Neural cell (in vitro differentiated cells): ENCODE measurements at regions not wholly inside any gene's neighbourhood (a gene's known extent, or its start where the extent isn't known, plus 50 kb on each side); places are given as distances from the start of the nearest gene placed in this dataset.

Experiments
- H2AFZ ChIP-seq: fragments of 200-600, 300-800 bp; sonication (generic), shearing (Covaris generic); 2 replicates; pipeline ENCODE4 v1.6.0; 2014; ENCODE audit warnings: low read depth, mild to moderate bottlenecking, antibody characterized with exemption, low read length, moderate library complexity
- H3F3A ChIP-seq: fragments of 200-600 bp; shearing (Covaris generic); 2 replicates; pipeline ENCODE4 v1.6.1; 2016; ENCODE audit warnings: mild to moderate bottlenecking, moderate library complexity, mixed read lengths, antibody characterized with exemption, low read length; ENCODE audit not compliant: insufficient read depth, poor library complexity, severe bottlenecking
- H3K27ac ChIP-seq: fragments of 200-600, 300-800 bp; sonication (generic), shearing (Covaris generic); 2 replicates; pipeline ENCODE4 v1.5.1; 2014; ENCODE audit warnings: mild to moderate bottlenecking, low read length, moderate library complexity
- H3K27me3 ChIP-seq: fragments of 300-800, 200-600 bp; sonication (generic), shearing (Covaris generic); 2 replicates; pipeline ENCODE4 v1.6.0; 2014; ENCODE audit warnings: mild to moderate bottlenecking, low read depth, low read length, moderate library complexity; ENCODE audit not compliant: insufficient read depth
- H3K36me3 ChIP-seq: fragments of 300-800, 200-600 bp; sonication (generic), shearing (Covaris generic); 2 replicates; pipeline ENCODE4 v1.5.1; 2014; ENCODE audit warnings: mild to moderate bottlenecking, antibody characterized with exemption, low read length, moderate library complexity; ENCODE audit not compliant: insufficient read depth
- H3K4me2 ChIP-seq: fragments of 300-800, 200-600 bp; sonication (generic), shearing (Covaris generic); 2 replicates; pipeline ENCODE4 v1.6.0; 2014; ENCODE audit warnings: mild to moderate bottlenecking, low read length
- H3K4me3 ChIP-seq: fragments of 300-800, 200-600 bp; sonication (generic), shearing (Covaris generic); 2 replicates; pipeline ENCODE4 v1.5.1; 2014; ENCODE audit warnings: mild to moderate bottlenecking, low read length, moderate library complexity
- H3K79me2 ChIP-seq: fragments of 200-600 bp; shearing (Covaris generic); replicated peaks from 2 replicates; pipeline ENCODE4 v1.6.0; 2014; ENCODE audit warnings: mild to moderate bottlenecking, low read length, moderate library complexity; ENCODE audit not compliant: insufficient read depth
- H3K9ac ChIP-seq: fragments of 300-800, 200-600 bp; sonication (generic), shearing (Covaris generic); 2 replicates; pipeline ENCODE4 v1.6.1; 2016; ENCODE audit warnings: mild to moderate bottlenecking, low read length, mixed read lengths
- H3K9me2 ChIP-seq: fragments of 200-600 bp; shearing (Covaris generic); 2 replicates; pipeline ENCODE4 v1.6.1; 2016; ENCODE audit warnings: mild to moderate bottlenecking, low read length, mixed read lengths; ENCODE audit not compliant: insufficient read depth
- H3K9me3 ChIP-seq: fragments of 200-600, 300-800 bp; sonication (generic), shearing (Covaris generic); 2 replicates; pipeline ENCODE4 v1.6.1; 2016; ENCODE audit warnings: mild to moderate bottlenecking, mixed run types, low read length, moderate library complexity, mixed read lengths
- H4K20me1 ChIP-seq: fragments of 200-600 bp; shearing (Covaris generic); 2 replicates; pipeline ENCODE4 v1.6.1; 2016; ENCODE audit warnings: mild to moderate bottlenecking, mixed run types; ENCODE audit not compliant: insufficient read depth
- EP300 ChIP-seq: fragments of 450-650 bp; conservative IDR thresholded peaks from 2 replicates; pipeline ENCODE4 v1.6.1; 2014; ENCODE audit warnings: antibody characterized with exemption, mild to moderate bottlenecking, moderate library complexity; ENCODE audit not compliant: poor library complexity, severe bottlenecking
- EZH2 ChIP-seq: fragments of 200-600, 300-800 bp; shearing (Covaris generic), sonication (generic); IDR thresholded peaks from 2 replicates; pipeline ENCODE4 v1.6.1; 2014; ENCODE audit warnings: antibody characterized with exemption, low read length, borderline replicate concordance, mild to moderate bottlenecking; ENCODE audit not compliant: insufficient read depth, poor library complexity, severe bottlenecking
- MXI1 ChIP-seq: fragments of 450-650 bp; conservative IDR thresholded peaks from 2 replicates; pipeline ENCODE4 v1.6.1; 2014; ENCODE audit warnings: antibody characterized with exemption, mild to moderate bottlenecking; ENCODE audit not compliant: poor library complexity, severe bottlenecking
- POLR2AphosphoS5 ChIP-seq: IDR thresholded peaks from 2 replicates; pipeline ENCODE4 v1.6.1; 2012
- RAD21 ChIP-seq: fragments of 450-650 bp; conservative IDR thresholded peaks from 2 replicates; pipeline ENCODE4 v1.6.1; 2014; ENCODE audit warnings: antibody characterized with exemption, mild to moderate bottlenecking, moderate library complexity
- SMC3 ChIP-seq: fragments of 450-650 bp; conservative IDR thresholded peaks from 2 replicates; pipeline ENCODE4 v1.6.1; 2014; ENCODE audit warnings: antibody characterized with exemption, mild to moderate bottlenecking, moderate library complexity; ENCODE audit not compliant: poor library complexity
- TAF1 ChIP-seq: IDR thresholded peaks from 2 replicates; pipeline ENCODE4 v1.6.1; 2012; ENCODE audit warnings: low read depth
- TF ChIP-seq, protein P1 (sequence below): IDR thresholded peaks from 2 replicates; pipeline ENCODE4 v1.6.1; 2012; ENCODE audit warnings: borderline replicate concordance
- TF ChIP-seq, protein P2 (sequence below): fragments of 450-650 bp; IDR thresholded peaks from 2 replicates; pipeline ENCODE4 v1.5.1; 2014; ENCODE audit warnings: antibody characterized with exemption, mild to moderate bottlenecking, moderate library complexity; ENCODE audit not compliant: poor library complexity, severe bottlenecking

DNA sequence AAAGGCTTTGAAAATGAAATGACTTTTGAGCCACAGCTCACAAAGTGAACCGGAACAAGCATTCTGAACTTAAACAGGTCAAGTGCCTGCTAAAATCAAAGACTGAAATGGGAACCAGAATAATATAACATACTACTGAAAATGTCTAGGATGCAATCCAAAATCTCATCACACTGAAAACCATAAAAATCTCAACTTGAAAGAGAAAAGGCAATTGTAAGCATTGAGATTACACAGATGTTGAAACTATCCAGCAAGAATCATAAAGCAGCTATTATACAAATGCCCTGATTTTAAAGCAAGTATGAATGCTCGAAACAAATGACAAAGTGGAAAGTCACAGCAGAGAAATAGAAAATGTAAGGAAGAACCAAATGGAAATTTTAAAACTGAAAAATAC, 211.5 kb upstream of the GAS1 start:
- Histone ChIP-seq H3K79me2 (no peaks in the 10 kb centered on the region), H3K9me2 (no peaks in the 10 kb centered on the region), H3K9me3 (no peaks in the 10 kb centered on the region), H3K27me3 (no peaks in the 10 kb centered on the region), H4K20me1 (no peaks in the 10 kb centered on the region), H3K4me2 (no peak overlapping the region), H3K36me3 (no peaks in the 10 kb centered on the region), H3K9ac (no peak overlapping the region), H3K4me3 (no peak overlapping the region), H3F3A (no peaks in the 10 kb centered on the region), H2AFZ (no peak overlapping the region), H3K27ac (no peak overlapping the region)
- TF ChIP-seq, protein P1, sequence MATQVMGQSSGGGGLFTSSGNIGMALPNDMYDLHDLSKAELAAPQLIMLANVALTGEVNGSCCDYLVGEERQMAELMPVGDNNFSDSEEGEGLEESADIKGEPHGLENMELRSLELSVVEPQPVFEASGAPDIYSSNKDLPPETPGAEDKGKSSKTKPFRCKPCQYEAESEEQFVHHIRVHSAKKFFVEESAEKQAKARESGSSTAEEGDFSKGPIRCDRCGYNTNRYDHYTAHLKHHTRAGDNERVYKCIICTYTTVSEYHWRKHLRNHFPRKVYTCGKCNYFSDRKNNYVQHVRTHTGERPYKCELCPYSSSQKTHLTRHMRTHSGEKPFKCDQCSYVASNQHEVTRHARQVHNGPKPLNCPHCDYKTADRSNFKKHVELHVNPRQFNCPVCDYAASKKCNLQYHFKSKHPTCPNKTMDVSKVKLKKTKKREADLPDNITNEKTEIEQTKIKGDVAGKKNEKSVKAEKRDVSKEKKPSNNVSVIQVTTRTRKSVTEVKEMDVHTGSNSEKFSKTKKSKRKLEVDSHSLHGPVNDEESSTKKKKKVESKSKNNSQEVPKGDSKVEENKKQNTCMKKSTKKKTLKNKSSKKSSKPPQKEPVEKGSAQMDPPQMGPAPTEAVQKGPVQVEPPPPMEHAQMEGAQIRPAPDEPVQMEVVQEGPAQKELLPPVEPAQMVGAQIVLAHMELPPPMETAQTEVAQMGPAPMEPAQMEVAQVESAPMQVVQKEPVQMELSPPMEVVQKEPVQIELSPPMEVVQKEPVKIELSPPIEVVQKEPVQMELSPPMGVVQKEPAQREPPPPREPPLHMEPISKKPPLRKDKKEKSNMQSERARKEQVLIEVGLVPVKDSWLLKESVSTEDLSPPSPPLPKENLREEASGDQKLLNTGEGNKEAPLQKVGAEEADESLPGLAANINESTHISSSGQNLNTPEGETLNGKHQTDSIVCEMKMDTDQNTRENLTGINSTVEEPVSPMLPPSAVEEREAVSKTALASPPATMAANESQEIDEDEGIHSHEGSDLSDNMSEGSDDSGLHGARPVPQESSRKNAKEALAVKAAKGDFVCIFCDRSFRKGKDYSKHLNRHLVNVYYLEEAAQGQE: no peak
- TF ChIP-seq, protein P2, sequence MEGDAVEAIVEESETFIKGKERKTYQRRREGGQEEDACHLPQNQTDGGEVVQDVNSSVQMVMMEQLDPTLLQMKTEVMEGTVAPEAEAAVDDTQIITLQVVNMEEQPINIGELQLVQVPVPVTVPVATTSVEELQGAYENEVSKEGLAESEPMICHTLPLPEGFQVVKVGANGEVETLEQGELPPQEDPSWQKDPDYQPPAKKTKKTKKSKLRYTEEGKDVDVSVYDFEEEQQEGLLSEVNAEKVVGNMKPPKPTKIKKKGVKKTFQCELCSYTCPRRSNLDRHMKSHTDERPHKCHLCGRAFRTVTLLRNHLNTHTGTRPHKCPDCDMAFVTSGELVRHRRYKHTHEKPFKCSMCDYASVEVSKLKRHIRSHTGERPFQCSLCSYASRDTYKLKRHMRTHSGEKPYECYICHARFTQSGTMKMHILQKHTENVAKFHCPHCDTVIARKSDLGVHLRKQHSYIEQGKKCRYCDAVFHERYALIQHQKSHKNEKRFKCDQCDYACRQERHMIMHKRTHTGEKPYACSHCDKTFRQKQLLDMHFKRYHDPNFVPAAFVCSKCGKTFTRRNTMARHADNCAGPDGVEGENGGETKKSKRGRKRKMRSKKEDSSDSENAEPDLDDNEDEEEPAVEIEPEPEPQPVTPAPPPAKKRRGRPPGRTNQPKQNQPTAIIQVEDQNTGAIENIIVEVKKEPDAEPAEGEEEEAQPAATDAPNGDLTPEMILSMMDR: no peak
- TF ChIP-seq RAD21 (no peak), SMC3 (no peak), TAF1 (no peak), MXI1 (no peak), POLR2AphosphoS5 (no peak), EP300 (no peak), EZH2 (no peak)

DNA sequence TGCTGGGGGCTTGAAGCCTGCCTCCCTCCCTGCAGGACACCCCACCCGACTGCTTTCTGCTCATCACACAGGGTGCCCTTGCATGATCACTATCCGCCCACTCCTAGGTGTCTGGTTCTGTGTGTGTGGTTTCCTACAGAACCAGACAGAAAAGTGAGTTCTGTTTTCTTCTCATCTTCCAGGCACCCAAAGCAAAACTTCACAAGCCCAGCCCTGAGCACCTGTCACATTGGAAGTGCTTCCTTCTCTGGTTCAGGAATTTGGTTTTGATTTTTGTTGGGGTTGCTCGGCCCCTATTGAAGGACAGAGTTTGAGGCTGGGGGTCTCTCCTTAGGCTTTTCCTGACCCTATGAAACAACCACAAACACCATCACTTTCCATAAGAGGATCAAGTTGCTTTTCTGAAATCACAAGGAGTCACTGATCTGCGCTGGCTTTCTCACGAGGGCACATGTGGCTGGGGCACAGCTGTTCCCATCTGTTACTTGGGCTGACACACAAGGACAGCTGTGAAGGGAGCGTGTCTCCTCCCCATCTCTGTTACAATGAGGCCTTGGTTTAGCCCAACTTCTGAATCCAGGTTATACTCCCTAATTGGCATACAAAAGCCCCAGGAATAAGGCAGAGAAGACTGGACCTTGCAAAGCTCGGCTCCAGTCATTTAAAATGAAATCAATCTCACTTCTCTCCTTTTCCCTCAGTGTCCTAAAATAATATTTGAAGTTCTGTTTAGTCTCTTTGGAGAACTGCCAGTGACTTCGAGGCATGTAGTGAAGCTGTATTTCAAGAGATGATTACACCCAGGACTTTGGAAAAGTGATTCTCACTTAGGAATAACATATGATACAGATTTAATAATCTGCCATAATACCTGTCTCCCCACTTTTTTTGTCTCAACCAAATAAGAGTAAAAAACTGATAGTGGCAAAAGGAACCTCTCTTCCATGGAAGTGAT, 213.1 kb upstream of the GAS1 start:
- H2AFZ ChIP-seq: no peak overlapping the region
- no peaks in the 10 kb centered on the region for H3K36me3 ChIP-seq
- no peak overlapping the region for H3K9ac ChIP-seq
- H3K9me3 ChIP-seq: no peaks in the 10 kb centered on the region
- H3F3A ChIP-seq: no peaks in the 10 kb centered on the region
- H3K27ac ChIP-seq: no peak overlapping the region
- TF ChIP-seq EP300 (no peak), SMC3 (no peak), MXI1 (no peak), POLR2AphosphoS5 (no peak), RAD21 (no peak), TAF1 (no peak), EZH2 (no peak)
- TF ChIP-seq, protein P2: no peak
- TF ChIP-seq, protein P1: no peak
- no peaks in the 10 kb centered on the region for H3K79me2 ChIP-seq
- no peaks in the 10 kb centered on the region for H3K9me2 ChIP-seq
- H3K4me2 ChIP-seq: no peak overlapping the region
- H4K20me1 ChIP-seq: no peaks in the 10 kb centered on the region
- H3K4me3 ChIP-seq: no peak overlapping the region
- no peaks in the 10 kb centered on the region for H3K27me3 ChIP-seq
